Stomach (tissue), 8 donors: ENCODE measurements at regions not wholly inside any gene's neighbourhood (a gene's known extent, or its start where the extent isn't known, plus 50 kb on each side); places are given as distances from the start of the nearest gene placed in this dataset.
"Not testable (repeated sequence)": the region's sequence is repeated elsewhere in the genome, so short reads cannot be mapped to it uniquely, and the experiment has no call there.

Source experiments
- DNase-seq, 2 donors: peaks; one replicate each; pipeline versions ENCODE4 v3.0.0 to v3.0.0-alpha.2; 2013 to 2019
- H3K27ac ChIP-seq, 5 donors: fragments of 200-600 bp in 4 of 5; sonication (generic) in 4 of 5; one replicate each; pipeline ENCODE4 v1.5.1; 2013 to 2019; ENCODE audit warnings: mild to moderate bottlenecking in 1 of 5, moderate library complexity in 1 of 5
- H3K27me3 ChIP-seq, 3 donors: fragments of 200-600 bp; sonication (generic); one replicate each; pipeline ENCODE4 v1.5.1; 2017 to 2019; ENCODE audit warnings: mixed run types in 1 of 3
- H3K36me3 ChIP-seq, 4 donors: fragments of 200-600 bp; sonication (generic); 1 replicate in 3 of 4; 2 replicates in 1 of 4; pipeline ENCODE4 v1.5.1; 2016 to 2019
- H3K4me1 ChIP-seq, 4 donors: fragments of 200-600 bp; sonication (generic); one replicate each; pipeline ENCODE4 v1.5.1; 2016 to 2019
- H3K4me3 ChIP-seq, 4 donors: fragments of 200-600 bp; sonication (generic) in 3 of 4; one replicate each; pipeline ENCODE4 v1.5.1; 2016 to 2019; ENCODE audit warnings: mild to moderate bottlenecking in 1 of 4
- H3K9me3 ChIP-seq, 4 donors: fragments of 200-600 bp; sonication (generic); one replicate each; pipeline ENCODE4 v1.5.1; 2016 to 2019
- EP300 ChIP-seq: sonication (generic); formaldehyde crosslinking; IDR thresholded peaks from one replicate; pipeline ENCODE4 v1.6.1; 2017; ENCODE audit warnings: antibody characterized with exemption
- POLR2A ChIP-seq, 4 donors: fragments of 450-650 bp; IDR thresholded peaks; one replicate each; pipeline ENCODE4 v1.6.1; 2016; ENCODE audit warnings: antibody characterized with exemption in 4 of 4, control low read depth in 2 of 4, mild to moderate bottlenecking in 1 of 4, moderate library complexity in 1 of 4
- POLR2AphosphoS5 ChIP-seq, 3 donors: sonication (generic); formaldehyde crosslinking; IDR thresholded peaks; one replicate each; pipeline ENCODE4 v1.6.1; 2016; ENCODE audit warnings: antibody characterized with exemption in 3 of 3
- WGBS, 5 donors: extraction: QIAGEN DNeasy Blood & Tissue Kit in 3 of 5; methylation state at CpG; one replicate each; pipeline versions ENCODE4 v1.1.5 to v1.1.7; 2013 to 2018; 5-methylcytosine and 5-hydroxymethylcytosine counted together
- intact Hi-C: fragments of 100-400 bp; cut with DNase I; formaldehyde crosslinking; loops from one replicate; pipeline ENCODE4 v1.15.1; 2023; ENCODE audit warnings: low total_unique reads
- TF ChIP-seq, protein P1 (sequence below), 7 experiments: fragments of 450-650 bp in 4 of 7; fragments of 200-600 bp in 3 of 7; sonication (generic) in 3 of 7; IDR thresholded peaks; one replicate each; pipeline ENCODE4 v1.5.1; 2016 to 2019; ENCODE audit warnings: antibody characterized with exemption in 7 of 7, control low read depth in 2 of 7, mild to moderate bottlenecking in 1 of 7
- donor health status: healthy with polysubstance abuse.
- donor health status: Bipolar disorder and iron deficiency.
- donor health status: healthy.

DNA sequence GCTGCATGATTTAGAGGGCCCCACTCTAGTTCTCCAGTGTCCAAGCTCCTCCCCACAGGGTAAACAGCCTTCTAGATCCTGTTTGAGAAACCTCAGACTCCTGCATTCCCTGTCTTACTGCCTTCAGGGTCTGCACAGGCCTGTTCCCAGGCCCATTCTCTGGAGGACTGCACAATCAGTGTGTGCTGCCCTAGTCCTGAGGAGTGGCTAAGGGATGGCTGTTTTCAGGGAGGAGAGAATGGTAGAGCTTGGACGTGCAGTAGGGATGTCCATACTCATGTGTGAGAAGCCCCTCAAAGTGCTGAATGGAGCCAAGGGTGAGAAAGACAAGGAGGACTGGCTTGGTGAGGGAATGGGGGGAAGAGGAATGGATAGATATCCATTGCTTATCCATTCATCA is 103.8 kb upstream of the CCDC90B start:
- 62 to 92% (median 70%) methylated on average over 1 of the region's 1 CpG for WGBS, 5 donors
- DNase-seq: no peak
- Histone ChIP-seq H3K4me1 (no peaks in the 10 kb centered on the region), H3K27ac (no peak overlapping the region), H3K4me3 (no peak overlapping the region), H3K9me3 (peaks cover 0 to 23% (median 13%) of the 10 kb centered on the region in 4 donors), H3K36me3 (no peaks in the 10 kb centered on the region), H3K27me3 (no peaks in the 10 kb centered on the region)
- intact Hi-C loops: no loop called here
- TF ChIP-seq EP300: no peak
- TF ChIP-seq, protein P1, sequence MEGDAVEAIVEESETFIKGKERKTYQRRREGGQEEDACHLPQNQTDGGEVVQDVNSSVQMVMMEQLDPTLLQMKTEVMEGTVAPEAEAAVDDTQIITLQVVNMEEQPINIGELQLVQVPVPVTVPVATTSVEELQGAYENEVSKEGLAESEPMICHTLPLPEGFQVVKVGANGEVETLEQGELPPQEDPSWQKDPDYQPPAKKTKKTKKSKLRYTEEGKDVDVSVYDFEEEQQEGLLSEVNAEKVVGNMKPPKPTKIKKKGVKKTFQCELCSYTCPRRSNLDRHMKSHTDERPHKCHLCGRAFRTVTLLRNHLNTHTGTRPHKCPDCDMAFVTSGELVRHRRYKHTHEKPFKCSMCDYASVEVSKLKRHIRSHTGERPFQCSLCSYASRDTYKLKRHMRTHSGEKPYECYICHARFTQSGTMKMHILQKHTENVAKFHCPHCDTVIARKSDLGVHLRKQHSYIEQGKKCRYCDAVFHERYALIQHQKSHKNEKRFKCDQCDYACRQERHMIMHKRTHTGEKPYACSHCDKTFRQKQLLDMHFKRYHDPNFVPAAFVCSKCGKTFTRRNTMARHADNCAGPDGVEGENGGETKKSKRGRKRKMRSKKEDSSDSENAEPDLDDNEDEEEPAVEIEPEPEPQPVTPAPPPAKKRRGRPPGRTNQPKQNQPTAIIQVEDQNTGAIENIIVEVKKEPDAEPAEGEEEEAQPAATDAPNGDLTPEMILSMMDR (IDR thresholded peaks at IDR 0.05): no peak
- no peak for TF ChIP-seq POLR2A (IDR thresholded peaks at IDR 0.05)
- no peak for TF ChIP-seq POLR2AphosphoS5 (IDR thresholded peaks at IDR 0.05)

DNA sequence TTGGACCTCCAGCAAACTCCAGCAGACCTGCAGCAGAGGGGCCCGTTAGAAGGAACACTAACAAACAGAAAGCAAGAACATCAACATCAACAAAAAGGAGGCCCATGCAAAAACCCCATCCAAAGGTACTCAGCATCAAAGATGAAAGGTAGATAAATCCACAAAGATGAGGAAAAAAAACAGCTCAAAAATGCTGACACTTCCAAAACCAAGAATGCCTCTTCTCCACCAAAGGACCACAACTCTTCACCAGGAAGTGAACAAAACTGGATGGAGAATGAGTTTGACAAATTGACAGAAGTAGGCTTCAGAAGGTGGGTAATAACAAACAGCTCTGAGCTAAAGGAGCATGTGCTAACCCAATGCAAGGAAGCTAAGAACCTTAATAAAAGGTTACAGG is 97.7 kb upstream of the CCDC90B start:
- H3K27me3 ChIP-seq, H3K36me3 ChIP-seq, intact Hi-C loops, H3K27ac ChIP-seq, H3K4me3 ChIP-seq, H3K4me1 ChIP-seq, DNase-seq: not testable (repeated sequence)
- WGBS, 5 donors: 57 to 82% (median 76%) methylated on average over 1 of the region's 1 CpG
- H3K9me3 ChIP-seq: peaks cover 5 to 38% (median 22%) of the 10 kb centered on the region in 4 donors

DNA sequence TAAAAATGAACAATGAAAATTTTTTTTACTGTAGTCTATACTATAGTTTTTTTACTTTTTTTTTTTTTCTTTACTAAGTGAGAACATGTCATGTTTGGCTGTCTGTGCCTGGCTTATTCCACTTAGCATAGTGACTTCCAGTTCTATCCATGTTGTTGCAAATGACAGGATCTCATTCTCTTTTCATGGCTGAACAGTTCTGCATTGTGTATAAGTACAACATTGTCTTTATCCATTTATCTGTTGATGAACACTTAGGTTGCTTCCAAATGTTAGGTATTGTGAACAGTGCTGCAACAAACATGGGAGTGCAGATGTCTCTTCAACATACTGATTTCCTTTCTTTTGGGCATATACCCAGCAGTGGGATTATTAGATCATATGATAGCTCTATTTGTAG is 88.1 kb upstream of the CCDC90B start:
- no peaks in the 10 kb centered on the region for H3K27me3 ChIP-seq
- no peaks in the 10 kb centered on the region for H3K4me1 ChIP-seq
- H3K4me3 ChIP-seq: no peak overlapping the region
- no peak for TF ChIP-seq EP300
- TF ChIP-seq, protein P1 (IDR thresholded peaks at IDR 0.05): no peak
- no peak for TF ChIP-seq POLR2A (IDR thresholded peaks at IDR 0.05)
- no peak for TF ChIP-seq POLR2AphosphoS5 (IDR thresholded peaks at IDR 0.05)
- no peaks in the 10 kb centered on the region for H3K36me3 ChIP-seq
- DNase-seq: no peak
- H3K9me3 ChIP-seq: no peaks in the 10 kb centered on the region
- intact Hi-C loops: no loop called here
- H3K27ac ChIP-seq: no peak overlapping the region

DNA sequence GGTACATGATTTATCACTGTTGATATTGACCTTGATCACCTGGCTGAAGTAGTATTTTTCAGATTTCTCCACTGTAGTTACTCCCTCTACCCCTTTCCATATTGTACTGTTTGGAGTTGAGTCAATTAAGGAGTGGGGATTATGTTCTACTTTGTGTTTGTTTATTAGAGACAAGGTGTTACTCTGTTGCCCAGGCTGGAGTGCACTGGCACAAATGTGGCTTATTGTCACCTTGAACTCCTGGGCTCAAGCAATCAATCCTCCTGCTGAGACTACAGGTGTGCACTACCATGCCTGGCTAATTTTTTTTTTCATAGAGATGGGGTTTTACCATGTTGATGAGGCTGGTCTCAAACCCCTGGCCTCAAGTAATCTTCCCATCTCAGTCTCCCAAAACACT is 85.3 kb upstream of the CCDC90B start:
- H3K9me3 ChIP-seq: peaks cover 9 to 19% (median 13%) of the 10 kb centered on the region in 4 donors
- H3K27ac ChIP-seq: no peak overlapping the region
- H3K4me1 ChIP-seq: no peaks in the 10 kb centered on the region
- intact Hi-C loops: no loop called here
- H3K27me3 ChIP-seq: no peaks in the 10 kb centered on the region
- no peak overlapping the region for H3K4me3 ChIP-seq
- H3K36me3 ChIP-seq: no peaks in the 10 kb centered on the region
- DNase-seq: no peak
- TF ChIP-seq POLR2A (IDR thresholded peaks at IDR 0.05) (no peak), POLR2AphosphoS5 (IDR thresholded peaks at IDR 0.05) (no peak), EP300 (no peak)
- TF ChIP-seq, protein P1 (IDR thresholded peaks at IDR 0.05): no peak

DNA sequence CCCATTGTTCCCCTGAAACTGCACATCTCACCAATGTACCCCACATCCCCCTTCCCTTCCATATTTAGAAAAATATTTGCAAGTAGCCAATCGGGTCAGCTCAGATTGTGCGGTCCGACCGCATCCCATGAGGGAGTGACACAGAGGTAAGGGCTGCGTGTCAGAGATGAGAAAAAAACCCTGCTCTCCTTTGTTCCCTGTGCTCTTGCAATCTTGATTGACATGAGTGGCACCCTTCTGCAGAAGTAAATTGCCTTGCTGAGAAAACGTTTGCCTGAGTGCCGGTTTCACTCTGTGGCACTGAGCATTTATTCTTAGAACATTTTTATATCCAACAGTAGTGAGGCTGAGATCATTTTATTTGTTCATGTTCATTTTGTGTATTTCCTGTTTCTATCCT is 81.6 kb upstream of the CCDC90B start:
- no peak overlapping the region for H3K4me3 ChIP-seq
- intact Hi-C loops: no loop called here
- WGBS, 5 donors: 94 to 97% (median 96%) methylated on average over 7 of the region's 7 CpGs
- no peaks in the 10 kb centered on the region for H3K36me3 ChIP-seq
- H3K27ac ChIP-seq: no peak overlapping the region
- no peak for TF ChIP-seq POLR2AphosphoS5 (IDR thresholded peaks at IDR 0.05)
- TF ChIP-seq, protein P1 (IDR thresholded peaks at IDR 0.05): no peak
- no peak for TF ChIP-seq POLR2A (IDR thresholded peaks at IDR 0.05)
- no peak for TF ChIP-seq EP300
- no peaks in the 10 kb centered on the region for H3K4me1 ChIP-seq
- no peak for DNase-seq
- peaks cover 9 to 19% (median 13%) of the 10 kb centered on the region in 4 donors for H3K9me3 ChIP-seq
- no peaks in the 10 kb centered on the region for H3K27me3 ChIP-seq
